Erythroblast (primary cell): ENCODE measurements at regions not wholly inside any gene's neighbourhood (a gene's known extent, or its start where the extent isn't known, plus 50 kb on each side); places are given as distances from the start of the nearest gene placed in this dataset.

Experiments
- GATA1 ChIP-seq: IDR thresholded peaks from 2 replicates; pipeline ENCODE4 v1.6.1; 2011; ENCODE audit warnings: low read depth, mild to moderate bottlenecking, control low read depth, low read length, moderate library complexity
- POLR2A ChIP-seq: IDR thresholded peaks from 2 replicates; pipeline ENCODE4 v1.6.1; 2011; ENCODE audit warnings: mild to moderate bottlenecking, low read length

GRCh38 chr10:52672880-52673279 is 99.7 kb downstream of the MBL2 start:
- TF ChIP-seq POLR2A, result no peak
- TF ChIP-seq GATA1, result no peak
